ENCODE measurements at regions not wholly inside any gene's neighbourhood (a gene's known extent, or its start where the extent isn't known, plus 50 kb on each side); places are given as distances from the start of the nearest gene placed in this dataset.
"Not testable (repeated sequence)": the region's sequence is repeated elsewhere in the genome, so short reads cannot be mapped to it uniquely, and the experiment has no call there.

DNA sequence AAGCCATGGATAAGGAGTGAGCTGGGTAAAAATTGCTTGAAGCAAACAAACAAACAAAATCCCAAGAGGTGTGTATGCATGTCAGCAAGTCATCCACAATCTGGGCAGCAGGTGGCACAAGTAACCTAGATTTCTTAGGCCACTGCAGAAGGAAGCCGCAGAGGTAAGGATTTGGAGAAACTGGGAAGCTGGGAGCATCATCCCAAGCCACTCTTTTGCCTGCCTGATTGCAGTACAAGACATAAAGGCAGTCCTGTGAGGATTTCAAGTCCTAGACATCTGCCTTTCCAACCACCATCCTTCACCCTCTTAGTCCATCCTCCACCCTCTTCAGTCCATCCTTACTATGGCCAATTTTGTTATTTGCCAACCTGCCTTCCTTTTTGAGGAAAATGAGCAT is 67.2 kb upstream of the BMAL1 start:
- FAIRE-seq (no peak), DNase-seq (ENCODE audit: extremely low spot score, insufficient read length, low read depth) (no peak)

DNA sequence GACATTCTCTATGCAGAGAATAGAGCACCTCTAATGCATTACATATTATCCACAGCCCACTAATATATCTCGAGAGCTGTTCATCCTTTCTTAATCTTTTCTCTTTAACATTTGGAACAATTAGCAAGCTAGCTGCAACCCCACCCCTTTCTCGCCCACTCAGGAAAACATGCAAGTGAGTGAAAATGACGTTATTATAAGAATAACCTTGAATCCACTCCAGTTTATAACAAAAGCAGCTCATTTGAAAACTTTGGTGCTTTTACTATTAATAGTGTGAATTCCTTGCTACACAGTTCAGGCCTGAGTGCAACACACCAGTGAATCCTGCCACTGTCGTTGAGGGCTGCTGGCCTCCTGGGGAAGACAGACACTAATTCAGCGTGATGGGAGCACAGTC is 63.3 kb upstream of the BMAL1 start:
- FAIRE-seq = no peak
- DNase-seq (ENCODE audit: extremely low spot score, insufficient read length, low read depth) = no peak

DNA sequence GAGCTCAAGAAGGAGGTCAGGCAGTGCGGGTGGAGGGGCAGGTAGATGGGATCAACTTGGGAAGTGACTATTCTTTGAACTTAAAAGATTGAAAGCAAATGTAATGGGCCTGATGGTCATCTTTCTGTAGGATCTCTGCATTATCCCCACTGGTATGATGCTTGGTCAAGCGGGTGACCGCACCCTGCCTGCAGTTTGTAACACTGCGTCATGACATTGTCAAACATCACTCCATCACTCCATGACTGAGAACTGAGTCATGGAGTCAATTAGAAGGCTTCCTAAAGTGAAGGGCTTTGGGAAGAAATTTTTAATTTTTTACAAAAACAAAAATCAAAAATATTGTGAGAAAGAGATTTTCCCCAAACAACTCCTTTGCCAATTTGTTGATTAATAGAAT is 62.4 kb upstream of the BMAL1 start:
- DNase-seq (ENCODE audit: extremely low spot score, insufficient read length, low read depth) (no peak), FAIRE-seq (no peak)

DNA sequence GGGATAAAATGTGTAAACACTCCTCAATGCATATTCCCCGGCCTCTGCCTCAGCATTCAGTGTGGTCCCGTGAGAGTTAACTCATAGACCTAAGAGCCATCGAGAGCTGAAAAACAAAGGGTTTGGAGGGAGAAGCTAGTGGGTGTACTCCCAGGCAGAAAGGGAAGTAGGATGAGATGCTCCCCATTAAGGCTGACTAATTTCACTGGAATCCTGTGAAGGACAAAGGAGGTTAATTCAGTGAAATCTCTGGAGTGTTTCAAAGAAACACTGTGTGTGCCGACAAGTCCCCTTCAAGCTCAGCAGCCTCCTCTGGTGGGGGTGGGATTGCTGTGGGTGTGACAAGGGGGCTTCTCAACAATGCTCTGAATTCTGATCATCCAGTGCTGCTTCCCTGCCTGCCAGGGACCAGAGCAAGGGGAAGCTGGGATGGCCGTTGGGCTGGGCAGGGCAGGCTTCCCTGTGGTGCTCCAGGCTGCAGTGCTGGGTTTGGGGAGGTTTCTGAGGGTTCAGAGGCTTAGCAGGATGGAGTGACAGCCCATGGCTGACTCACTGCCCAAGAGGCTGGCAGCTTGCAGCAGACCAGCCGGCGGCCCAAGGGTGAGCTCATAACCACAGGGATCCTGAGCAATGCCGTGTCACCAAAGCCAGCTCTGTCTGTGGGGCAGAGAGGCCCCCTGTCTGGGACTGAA is 61.4 kb upstream of the BMAL1 start:
- FAIRE-seq = no peak
- DNase-seq (ENCODE audit: extremely low spot score, insufficient read length, low read depth) = no peak

DNA sequence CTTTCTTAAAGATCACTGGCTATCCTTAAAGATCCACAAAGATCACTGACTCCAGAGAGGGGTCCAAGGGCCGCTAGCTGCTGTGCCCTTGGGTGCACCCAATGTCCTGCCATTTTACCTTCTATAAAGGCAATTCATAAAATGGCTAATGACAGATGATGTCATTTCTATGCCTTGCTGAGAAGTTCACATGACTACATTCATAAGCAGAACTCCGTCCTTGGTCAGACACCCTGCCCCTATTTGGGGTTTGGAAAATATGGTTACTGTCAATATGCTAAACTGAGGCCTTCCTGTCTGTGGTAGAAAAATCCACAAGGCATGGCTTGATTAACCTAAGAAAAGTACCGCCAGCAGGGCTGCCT is 60.9 kb upstream of the BMAL1 start:
- DNase-seq (ENCODE audit: extremely low spot score, insufficient read length, low read depth) = no peak
- no peak for FAIRE-seq

DNA sequence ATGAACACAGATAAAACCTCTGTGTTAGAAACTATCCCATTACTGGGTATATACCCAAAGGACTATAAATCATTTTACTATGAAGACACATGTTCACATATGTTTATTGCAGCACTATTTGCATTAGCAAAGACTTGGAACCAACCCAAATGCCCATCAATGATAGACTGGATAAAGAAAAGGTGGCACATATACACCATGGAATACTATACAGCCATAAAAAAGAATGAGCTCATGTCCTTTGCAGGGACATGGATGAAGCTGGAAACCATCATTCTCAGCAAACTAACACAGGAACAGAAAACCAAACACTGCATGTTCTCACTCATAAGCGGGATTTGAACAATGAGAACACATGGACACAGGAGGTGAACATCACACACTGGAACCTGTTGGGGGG is 58.9 kb upstream of the BMAL1 start:
- FAIRE-seq; DNase-seq (ENCODE audit: extremely low spot score, insufficient read length, low read depth): not testable (repeated sequence)

DNA sequence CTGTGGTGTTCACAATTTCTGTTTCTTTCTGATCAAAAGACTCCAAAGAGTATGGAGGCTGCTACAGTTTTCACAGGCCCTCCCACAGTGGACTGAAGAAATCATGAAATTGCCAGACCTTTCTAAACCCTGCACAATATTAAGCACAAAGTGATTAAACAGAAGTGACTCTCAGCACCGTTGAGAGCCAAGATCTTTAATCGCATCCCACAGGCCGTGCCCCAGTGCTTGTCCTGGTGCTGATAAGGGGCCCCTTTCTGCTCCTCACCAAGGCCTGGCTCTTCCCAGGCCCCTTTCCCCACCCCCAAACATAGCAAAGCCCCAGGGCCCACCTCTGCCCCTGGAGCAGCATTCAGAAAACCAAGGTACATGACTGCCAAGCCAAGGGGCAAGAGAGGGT is 57.4 kb upstream of the BMAL1 start:
- DNase-seq (ENCODE audit: extremely low spot score, insufficient read length, low read depth) (no peak), FAIRE-seq (no peak)

DNA sequence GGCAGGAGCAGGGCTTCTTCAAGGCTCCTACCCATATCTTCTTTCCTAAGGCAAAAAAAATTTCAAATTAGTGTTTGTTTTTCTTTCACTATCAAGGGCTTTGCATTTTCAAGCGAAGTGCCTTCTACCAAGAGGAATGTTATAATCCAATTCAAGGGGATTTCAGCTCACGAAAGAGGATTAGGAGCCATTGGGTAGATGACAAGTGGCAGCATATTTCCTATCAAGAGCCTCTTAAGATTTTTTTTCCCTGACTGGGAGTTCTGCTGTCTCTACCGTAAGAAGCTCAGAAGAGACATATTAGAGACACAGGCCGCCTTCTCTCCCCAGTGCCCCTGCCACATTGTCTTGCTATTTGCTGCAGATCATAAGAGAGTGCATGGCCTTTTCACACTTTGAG is 55.9 kb upstream of the BMAL1 start:
- DNase-seq (ENCODE audit: extremely low spot score, insufficient read length, low read depth) = no peak
- no peak for FAIRE-seq

DNA sequence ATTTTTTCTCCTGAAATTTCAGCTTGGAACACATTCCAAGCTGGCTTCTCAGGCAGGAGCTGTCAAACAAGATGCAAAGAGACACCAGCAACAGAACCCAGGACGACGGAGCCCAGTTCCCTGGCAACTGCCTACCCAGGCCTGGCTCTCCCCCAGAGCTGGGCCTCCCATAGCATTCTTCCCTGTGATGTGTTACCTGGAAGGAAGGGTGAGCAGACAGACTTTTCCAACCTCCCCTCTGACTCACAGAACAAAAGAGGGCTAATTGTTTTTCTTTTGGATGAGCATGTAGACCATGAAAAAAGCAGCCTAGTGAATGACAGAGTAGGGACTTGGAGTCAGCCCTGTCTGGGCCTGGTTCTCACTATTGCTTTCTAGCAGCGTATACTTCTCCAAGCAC is 55.3 kb upstream of the BMAL1 start:
- DNase-seq (ENCODE audit: extremely low spot score, insufficient read length, low read depth) (no peak), FAIRE-seq (no peak)

DNA sequence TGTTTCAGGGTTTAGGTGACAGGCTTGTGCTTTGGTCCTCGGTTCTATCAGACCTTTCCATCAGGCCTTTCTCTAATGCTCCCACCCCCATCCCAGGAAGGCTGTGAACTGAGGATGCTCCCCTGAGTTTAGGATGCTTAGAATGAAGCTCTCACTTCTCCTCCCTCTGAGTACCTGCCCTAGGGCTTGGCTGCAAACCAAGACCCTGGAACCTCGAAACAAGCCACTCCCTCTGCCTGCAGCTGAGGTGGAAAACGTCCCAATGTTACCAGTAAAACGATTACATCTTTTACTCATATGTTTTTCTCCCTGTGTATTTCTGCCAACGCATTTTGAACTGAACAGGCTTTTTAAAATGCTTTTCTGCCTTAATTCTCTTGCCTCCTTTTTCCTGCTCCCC is 54.5 kb upstream of the BMAL1 start:
- FAIRE-seq = no peak
- no peak for DNase-seq (ENCODE audit: extremely low spot score, insufficient read length, low read depth)

DNA sequence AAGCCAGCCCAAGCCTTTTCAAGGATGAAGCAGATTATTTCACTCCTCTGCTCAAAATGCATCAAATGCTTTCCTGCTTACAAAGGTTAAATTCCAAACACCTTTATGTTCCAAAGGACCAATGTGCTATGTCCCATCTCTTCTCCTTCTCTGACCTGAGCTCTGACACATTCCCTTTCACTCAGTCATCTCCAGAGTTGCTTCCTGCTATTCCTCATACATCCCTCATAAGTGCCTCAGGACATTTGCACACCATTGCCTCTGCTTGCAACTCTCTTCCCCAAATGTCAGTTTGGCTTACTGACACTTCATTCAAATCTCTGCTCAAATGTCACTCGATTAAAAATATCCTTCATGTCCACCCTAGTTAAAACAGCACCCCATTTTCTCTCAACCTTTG is 53.3 kb upstream of the BMAL1 start:
- DNase-seq (ENCODE audit: extremely low spot score, insufficient read length, low read depth) (no peak), FAIRE-seq (no peak)

DNA sequence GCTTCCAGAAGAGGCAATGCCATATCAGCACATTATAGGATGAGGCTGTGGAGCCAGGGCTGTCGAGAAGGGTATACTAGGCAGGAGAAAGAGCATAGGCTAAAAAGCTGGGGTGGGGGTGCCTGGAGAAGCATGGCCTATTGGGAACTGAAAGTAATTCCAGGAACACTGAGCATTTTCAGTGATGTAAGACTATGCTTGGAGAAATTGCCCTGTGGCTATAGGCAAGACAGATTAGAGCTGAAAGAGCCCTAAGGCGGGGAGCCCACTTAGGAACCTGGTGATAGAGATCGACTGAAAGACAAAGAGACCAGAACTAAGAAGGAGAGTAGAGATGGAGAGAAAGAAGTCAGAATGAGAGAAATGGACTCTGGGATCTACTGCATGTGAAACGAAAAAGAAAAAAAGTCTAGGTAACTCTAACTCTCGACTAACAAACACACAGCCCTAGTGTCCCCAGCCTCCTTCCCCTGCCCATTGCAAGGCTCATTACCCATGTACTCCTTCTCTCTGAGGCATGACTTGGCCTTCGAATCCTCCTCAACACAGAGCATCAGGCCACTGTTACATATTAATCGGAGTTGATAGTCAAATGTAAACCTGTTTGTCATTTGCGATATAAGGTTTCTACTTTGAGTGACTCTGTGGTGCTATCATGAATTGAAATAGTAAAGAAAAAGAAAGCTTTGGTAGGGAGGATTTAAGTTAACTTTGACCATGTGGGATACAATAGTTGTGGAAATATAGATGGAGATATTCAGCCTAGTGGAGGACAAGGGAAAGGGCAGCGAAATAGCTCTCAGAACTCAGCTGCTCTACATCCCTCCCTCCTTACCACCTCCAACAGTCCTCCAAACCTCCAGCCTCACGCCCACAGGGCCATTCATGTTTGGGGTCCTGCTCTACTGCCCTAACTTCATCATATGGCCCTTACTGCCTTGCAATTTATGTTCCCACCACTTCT is 52.3 kb upstream of the BMAL1 start:
- FAIRE-seq (no peak), DNase-seq (ENCODE audit: extremely low spot score, insufficient read length, low read depth) (no peak)

DNA sequence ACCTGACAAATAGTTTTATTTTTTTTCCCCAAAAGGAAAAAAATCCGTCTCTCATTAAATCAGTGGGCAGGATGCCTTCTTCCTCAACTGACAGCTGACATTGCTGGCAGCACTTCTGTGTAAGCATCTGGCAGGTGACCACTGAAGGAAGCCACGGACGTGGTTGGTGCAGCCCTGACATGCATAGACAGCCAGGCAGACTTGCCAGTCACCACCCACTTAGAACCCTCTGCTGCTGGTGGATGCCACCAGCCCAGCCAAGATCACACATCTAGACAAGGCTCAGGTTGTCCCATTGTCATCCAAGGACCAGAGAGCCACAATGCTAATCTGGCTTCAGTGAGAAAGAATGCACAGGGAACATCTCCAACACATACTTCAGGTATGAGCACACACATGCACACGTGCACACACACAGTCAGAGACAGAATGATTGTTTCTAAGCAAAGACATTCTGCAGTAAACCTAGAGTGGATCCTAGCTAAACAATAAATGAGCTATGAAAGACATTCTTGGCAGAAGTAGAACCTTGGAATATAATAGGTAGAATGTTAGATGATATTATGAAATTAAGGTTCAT is 49.8 kb upstream of the BMAL1 start:
- no peak for DNase-seq (ENCODE audit: extremely low spot score, insufficient read length, low read depth)
- FAIRE-seq = no peak
